HG03354 (cell line): ENCODE measurements at regions not wholly inside any gene's neighbourhood (a gene's known extent, or its start where the extent isn't known, plus 50 kb on each side); places are given as distances from the start of the nearest gene placed in this dataset.

Experiments
- ATAC-seq: cut with Tn5 transposase; IDR thresholded peaks from one replicate; pipeline ENCODE4 v1.9.1; 2021; ENCODE audit warnings: mild to moderate bottlenecking; ENCODE audit not compliant: unreplicated experiment, poor library complexity, severe bottlenecking

DNA sequence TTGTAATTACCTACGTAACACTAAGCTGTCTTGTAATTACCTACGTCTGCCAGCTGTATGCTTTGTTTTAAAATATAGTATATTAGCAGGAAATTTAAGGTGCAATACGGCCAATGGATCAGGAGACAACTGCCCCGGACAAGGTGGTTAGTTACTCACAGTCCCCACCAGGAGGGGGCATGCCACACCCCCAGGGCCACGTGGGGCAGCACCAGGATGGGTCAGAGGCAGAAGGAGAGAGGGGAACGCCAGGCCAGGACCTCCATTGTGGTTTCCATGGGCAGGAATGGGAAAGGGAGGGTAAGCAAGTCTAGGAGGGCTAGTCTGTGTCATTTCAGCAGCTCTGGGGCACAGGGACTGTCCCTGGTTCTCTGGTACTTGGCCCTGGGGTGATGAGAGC is 140.1 kb downstream of the URI1 start:
- ATAC-seq: no peak

DNA sequence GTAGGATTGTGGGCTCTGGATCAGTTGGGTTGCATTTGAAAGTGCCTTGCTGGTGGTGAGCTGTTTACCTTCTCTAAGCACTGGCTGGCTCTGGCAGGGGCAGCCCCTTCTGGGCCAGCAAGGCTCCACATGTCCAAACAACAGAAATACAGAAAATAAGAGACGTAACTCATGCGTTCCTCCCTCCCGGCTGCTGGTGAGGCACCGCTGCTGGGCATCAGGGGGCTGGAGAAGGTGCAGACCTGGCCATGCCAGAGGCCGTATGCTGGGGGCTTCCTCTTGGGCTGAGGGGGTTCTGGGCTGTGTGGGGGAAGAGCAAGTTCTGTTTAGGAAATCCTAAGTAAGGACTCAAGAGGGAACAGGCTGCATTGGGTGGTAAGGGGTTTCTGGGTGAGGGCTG is 140.6 kb downstream of the URI1 start:
- ATAC-seq: no peak

DNA sequence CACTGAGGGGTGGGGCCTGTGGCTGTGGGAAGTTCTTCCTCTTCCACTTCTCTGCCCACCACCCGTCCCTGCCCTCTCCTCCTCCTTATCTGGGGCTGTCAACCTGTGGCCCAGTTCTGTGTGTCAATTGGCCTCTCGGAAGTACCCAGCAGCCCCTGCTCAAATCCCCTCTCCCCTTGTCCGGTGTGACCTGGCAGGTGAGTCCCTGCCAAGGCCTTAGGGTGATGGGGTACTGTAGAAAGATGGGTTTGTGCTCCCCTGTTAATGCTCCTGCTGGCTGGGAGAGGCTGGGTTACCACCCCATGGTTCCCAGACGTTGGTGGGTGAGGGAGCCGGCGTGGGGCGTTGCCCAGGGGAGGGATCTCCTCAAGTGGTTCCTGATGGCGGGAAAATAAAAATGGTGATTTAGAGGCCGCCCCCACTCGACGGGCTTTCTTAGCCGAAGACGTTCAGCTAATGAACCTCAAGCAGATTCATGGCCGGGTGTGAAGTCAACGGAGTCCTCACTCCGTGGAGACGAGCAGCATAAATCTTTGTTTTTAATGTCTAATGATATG is 141.2 kb downstream of the URI1 start:
- ATAC-seq: no peak

DNA sequence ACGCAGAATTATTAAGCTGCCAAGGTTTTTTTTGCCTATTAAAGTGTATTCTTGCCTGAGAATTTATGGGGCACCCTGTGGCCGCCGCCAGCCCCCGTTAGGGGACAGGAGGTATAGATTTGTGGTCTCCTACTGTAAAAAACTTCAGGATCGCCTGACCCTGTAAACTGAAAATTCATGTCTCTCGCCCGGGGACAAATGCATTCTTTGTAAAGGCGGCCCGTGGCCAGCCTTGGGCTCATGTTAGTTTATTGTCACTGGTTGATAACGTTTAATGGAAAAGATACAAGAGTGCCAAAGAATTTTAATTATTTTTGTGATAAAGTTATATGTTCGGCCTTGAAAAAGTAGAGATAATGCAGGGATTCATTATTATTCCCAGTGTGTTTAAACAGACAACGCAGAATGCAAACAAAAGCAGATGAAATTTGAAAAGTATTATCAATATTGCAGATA is 141.7 kb downstream of the URI1 start:
- ATAC-seq: no peak

DNA sequence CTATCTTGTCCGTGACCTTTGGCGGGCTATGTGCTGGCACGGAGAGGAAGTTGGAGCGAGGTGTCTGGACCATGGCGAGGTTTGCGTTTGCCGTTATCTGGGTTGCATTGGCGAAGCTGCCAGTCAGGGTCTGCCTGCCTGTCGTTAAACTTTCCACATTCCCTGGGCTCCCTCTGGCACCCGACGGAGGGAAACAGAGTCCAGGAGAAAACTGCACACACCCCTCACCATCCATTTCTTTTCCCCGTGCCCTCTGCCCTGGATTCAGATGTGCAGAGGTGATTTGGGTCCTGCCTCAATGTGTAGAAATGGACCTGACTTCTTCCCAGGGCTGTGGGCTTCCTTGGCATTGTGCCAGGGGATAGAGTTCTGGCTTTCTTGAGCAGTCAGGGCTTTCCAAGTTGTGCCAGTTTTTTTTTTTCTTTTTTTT is 142.4 kb downstream of the URI1 start:
- no peak for ATAC-seq

DNA sequence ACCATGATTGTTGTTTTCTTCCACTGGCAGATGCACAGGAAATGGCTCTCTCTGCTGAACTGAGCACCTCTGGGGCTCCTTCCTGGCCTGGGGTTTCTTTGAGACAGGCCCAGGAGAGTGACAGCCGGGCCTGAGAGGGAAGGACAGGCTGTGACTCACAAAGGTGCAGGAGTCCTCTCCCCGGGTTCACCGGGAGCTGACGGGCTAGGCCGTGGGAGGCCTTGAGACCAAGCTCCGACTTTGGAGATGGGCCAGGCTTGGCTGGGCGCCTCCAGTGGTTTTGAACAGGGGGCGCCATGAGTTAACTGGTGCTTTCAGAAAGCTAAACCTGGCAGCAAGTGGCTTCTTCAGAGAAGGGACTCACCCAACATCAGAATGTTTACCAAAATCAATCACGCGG is 143.4 kb downstream of the URI1 start:
- ATAC-seq: no peak

DNA sequence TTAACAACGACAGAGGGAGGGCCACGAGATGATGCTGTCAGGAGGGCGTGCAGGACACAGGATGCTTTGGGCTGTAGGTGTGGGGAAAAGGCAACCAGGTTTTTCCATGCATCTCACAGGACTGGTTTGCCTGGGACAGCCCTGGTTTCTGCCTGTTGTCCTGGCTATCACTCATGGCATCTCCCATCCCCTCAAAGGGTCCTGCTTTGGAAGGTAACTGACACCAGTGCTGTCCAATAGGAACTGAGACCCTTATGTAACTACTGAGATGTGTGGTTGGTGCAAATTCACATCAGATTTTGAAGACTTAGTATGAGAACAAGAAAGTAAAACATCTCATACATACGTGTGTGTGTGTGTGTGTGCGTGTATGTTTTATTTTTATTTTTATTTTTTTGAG is 144.2 kb downstream of the URI1 start:
- ATAC-seq: no peak

DNA sequence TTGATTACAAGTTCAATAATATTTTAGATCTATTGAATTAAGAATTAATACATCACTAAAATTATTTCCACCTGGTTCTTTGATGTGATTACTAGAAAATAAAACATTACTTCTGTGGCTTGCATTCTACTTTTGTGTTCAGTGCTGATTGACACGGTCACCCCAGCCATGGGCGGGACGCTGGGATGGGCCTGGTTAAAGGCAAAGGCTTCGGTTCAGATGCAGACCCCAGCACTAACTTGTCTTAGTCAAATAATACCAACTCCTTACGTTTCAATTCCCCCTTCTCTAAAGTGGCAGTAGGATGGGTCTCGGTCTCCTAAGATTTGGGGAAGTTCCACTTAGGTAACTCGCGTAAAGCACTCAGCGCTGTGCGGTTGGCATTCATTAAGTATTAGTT is 144.9 kb downstream of the URI1 start:
- no peak for ATAC-seq

DNA sequence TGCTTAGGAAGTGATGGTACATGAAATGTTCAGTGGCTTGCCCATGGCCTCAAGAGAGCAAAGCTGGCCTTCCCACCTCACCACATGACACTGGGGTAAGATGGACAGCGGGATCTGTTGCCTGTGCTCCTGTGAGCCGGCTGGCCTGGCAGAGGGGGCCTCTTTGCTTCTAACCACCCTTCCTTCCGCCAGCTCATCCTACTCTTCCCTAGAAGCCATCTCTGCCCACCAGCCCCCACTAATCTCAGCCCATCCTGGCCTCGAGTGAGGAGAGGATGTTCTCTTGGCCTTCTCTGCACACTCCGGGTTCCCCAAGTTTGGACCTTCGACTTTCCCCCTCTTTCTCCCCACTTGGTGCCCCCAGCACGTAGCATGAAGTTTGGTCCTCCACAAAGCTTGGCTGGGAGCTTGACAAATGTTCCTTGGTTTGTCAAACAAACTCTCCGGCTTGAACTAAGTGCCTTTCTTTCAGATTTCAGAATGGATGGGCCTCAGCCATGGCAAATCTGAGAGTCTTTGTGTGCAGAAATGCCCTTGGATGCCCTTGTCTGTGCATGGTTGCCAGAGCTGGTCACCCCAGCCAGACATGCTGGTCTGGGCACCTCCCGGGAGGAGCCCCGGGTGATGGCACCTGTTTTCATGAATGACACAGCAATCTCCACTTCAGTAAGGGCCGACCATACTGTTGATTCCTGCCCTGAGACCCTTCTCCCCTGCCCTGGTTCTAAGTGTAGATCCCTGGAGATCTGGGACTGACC is 145.5 kb downstream of the URI1 start:
- ATAC-seq: no peak

DNA sequence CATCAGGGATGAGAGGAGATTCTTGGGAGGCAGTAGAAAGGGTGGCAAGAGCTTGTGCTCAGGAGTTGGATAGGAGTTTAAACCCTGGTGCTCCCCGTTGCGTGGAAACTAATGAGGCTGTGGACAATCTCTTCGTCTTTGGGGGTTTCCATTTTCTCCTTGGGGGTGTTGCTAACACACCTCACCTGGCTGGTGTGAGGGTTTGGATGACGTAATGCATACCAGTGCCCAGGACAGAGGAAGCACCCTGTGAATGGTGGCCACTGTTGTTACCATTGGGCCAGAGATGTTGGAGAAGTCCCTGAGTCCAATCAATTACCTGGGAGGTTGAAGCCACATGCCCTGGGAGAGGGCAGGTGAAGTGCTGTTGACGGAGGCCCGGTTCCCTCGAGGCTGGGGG is 146.5 kb downstream of the URI1 start:
- no peak for ATAC-seq

DNA sequence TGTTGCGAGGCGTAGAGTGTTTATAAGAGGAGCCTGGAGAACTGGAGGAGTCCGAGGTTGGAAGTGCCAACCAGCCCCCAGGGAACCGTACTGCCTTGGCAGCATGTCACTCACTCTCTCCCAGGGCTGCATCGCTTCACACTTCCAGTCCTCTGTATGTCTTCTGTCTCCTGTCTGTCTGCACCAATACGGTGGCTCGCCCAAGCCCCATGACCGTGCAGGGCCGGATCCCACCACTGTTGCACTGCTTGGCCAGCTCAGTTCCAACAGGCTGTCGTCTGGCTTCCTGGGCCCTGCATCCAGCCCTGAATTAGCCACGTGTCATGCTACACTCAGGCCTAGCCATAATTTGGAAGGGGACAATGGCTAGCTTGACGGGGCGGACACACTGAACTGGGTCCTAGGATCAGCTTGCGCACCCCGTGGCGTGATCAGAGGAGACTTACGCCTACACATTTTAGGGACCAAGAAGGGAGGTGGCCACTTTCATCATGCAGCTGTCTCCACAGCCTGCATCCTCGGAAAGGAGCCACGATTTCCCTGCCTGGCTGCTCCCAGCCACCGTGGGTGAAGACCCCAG is 147.1 kb downstream of the URI1 start:
- no peak for ATAC-seq

DNA sequence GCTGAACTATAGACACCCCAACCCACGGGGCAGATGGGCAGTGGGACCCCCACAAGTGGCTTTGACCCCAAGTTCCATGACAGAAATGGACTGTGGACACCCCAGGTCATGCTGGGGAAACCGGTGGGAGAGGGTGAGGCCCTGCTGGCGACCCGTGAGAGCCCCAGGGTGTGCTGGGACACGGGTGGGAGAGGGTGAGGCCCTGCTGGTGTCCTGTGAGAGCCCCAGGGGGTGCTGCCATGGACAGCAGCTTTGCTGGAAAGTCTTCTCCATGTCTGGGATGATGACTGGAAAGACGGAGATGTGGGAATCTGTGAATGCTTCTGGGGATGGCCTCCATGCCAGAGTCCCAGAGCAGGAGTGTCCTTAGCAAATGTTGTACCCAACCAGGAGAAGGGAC is 148.4 kb downstream of the URI1 start:
- ATAC-seq: no peak

DNA sequence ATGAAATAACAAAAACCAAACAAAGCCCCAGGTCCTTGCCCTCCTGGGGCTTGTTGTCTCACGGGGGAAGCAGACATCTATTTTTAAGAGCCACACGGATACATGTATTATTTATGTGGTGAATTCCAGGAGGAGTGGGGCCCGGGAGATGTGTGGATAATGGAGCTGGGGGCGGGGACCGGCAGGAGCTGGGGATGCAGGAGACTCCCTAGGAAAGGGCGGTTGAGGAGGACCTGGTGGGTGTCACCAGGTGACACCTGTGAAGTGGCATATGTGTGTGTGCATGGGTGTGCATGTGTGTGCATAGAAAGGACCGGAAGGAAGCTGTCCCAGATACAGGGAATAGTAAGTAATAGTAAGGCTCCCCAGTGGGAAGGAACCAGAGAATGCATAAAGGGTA is 148.9 kb downstream of the URI1 start:
- ATAC-seq: no peak

DNA sequence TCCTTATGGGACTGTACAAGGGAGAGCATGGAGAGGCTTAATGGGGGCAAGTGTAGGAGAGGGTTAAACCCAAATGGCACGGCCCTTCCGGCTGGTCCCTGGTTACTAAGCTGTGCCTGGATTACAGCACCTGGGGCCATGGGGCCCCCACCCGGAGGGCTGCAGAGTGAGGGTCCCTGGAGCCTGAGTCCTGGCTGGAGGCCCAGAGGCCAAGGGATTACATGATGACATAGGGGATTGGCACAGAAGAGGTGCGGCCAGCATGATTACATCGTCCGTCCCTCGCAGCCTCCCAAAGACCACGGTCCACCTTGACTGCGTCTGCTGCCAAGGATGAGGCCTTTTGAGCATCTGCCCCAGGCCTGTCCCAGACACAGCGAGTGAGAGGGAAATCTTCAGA is 149.4 kb downstream of the URI1 start:
- ATAC-seq: no peak

DNA sequence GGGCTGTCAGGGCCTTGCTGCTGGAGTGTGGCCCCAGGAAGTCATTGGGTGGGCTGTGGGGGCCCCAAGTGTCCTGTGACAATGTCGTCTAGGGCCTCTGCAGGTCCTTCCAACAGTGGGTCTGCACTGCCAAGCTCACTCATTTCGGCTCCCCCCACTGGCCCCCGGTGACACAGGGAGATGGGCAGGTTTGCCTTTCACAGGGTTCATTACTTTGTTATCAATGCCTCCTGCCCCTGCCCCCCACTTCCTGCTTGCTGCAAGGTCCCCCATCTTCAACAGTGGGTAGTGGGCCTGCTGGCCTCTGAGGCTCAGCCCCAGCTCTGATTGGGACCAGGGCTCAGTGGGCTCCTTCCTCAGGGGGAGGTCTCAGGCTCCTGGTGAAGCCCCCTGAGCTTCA is 149.8 kb downstream of the URI1 start:
- ATAC-seq: no peak

DNA sequence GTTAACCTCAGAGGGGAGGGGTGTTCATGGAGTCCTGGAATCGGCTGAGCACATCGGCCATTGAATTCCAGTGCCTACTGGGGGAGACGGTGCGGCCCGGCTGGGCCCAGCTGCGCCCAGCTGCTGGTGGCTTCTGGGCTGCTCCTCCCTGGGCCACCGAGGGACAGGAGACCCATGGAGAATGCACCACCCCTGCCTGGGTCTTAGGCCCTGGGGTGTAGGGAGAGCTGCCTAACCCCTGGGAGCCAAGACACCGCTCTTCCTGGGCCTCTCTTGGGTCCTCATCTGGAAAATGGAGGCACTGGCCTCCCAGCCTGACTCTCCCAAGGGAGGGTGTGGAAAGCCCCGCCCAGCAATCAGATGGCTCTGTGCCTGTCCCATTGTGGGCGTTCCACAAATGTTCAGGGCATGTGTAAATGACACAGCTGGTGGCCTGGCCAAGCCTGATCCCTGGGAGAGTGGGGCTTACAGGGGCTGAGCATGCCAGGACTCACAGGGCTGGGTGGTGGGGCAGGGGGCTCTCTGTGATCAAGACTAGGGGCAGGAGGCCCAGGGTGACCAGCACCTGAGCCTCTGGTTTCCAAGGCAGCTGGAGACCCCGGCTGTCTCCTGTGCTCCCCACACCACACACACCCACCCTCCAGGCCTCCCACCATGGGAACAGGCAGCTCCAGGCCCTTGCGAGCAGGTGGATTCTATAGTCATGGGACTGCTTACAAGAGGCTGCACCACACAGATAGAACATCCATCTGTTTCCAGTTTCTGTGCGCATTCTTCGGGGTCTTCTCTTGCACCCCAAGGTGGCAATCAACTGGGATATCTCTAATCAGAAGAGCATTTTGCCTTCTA is 150.9 kb downstream of the URI1 start:
- ATAC-seq: no peak

DNA sequence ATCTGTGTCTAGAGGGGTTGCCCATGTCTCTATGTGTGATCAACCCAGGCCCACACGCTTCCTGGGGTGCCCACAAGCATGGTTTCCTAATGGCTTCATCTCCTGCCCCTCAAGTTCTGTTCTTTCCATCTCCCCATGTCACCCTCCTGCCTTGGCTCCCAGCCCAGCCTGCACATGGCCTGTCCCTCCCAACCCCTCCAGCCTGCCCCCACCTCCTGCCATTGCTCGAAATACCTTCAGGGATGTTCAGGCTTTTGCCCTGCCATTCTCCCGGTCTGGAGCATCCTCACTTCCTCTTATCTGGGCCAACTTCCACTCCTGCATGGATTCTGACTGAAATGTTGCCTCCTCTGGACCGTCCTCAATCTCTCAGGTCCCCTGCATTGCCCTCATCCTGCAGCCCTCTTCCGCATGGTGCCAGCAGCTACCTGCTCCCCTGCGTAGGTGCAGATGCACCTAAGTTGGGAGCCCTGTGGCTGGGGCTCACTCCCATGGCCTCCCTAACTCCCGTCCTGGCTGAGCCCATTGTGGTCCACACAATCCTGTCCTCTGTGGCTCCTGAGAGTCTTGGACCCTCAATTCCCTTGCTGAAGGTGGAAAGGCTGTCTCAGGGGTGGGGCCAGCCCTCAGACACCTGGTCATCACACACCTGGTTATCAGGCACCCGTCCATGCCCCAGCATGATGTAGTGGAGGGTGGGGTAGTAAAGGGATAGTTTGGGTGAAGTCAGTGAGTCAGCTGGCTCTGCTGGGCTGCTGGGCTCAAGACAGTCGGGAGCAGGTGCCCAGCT is 152.1 kb downstream of the URI1 start:
- ATAC-seq: no peak

DNA sequence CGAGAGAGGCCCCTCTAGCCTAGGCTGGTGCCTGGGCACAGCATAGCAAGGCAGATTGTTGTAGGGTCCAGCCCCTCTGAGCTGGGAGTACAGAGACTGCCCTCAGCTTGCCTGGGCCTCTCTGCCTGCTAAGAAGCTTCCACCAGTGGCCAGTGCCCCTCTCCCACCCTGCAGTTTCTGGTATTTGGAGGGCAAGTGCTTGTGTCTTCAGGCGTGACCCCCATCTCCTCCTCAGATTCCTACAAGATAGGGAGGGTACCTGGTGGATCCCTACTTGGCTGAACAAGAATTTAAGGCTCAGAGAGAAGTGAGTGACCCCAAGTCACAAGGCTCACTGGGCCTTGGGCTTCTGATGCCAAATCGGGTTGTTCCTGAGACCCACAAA is 152.7 kb downstream of the URI1 start:
- no peak for ATAC-seq

DNA sequence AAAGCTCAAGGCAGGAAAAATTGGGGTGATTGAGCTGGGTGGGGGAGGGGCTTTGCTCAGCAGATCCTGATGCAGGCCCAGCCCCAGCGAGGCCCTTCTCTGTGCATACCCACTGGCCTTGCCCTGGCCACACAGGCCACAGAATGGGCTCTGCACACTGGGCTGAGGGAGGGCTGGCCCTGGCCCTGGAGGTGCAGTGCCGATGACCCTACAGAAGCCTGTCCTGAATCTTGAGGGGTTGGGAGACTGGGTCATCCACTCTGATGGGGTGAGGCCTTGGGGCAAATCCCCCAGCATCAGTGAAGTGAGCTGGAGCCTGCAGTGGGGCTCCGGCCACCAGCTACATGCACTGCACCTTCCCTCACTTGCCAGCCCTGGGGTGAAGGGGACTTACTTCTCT is 153.1 kb downstream of the URI1 start:
- ATAC-seq: no peak
